ENCODE measurements at regions not wholly inside any gene's neighbourhood (a gene's known extent, or its start where the extent isn't known, plus 50 kb on each side); places are given as distances from the start of the nearest gene placed in this dataset.

GRCh38 chr12:43100231-43100630 lies 451.8 kb downstream of the ADAMTS20 start:
- H3K27ac Mint-ChIP-seq: no peak overlapping the region
- no peak overlapping the region for H3K4me3 Mint-ChIP-seq
- DNase-seq: no peak
- no peaks in the 10 kb centered on the region for H3K27me3 Mint-ChIP-seq (ENCODE audit: insufficient read depth)
- TF ChIP-seq CTCF (IDR thresholded peaks at IDR 0.05): no peak
- no peaks in the 10 kb centered on the region for H3K9me3 Mint-ChIP-seq
- H3K36me3 Mint-ChIP-seq (ENCODE audit: low read depth): no peaks in the 10 kb centered on the region
- peaks cover 16% of the 10 kb centered on the region for H3K4me1 Mint-ChIP-seq (ENCODE audit: low read depth)

- no peaks in the 10 kb centered on the region for H3K36me3 Mint-ChIP-seq (ENCODE audit: low read depth)
- H3K4me1 Mint-ChIP-seq (ENCODE audit: low read depth): peaks cover 16% of the 10 kb centered on the region
- TF ChIP-seq CTCF (IDR thresholded peaks at IDR 0.05): no peak
- no peak overlapping the region for H3K4me3 Mint-ChIP-seq
- H3K27me3 Mint-ChIP-seq (ENCODE audit: insufficient read depth): no peaks in the 10 kb centered on the region
- no peak overlapping the region for H3K27ac Mint-ChIP-seq
- no peak for DNase-seq
- no peaks in the 10 kb centered on the region for H3K9me3 Mint-ChIP-seq
Observed at GRCh38 chr12:43099691-43100163, 452.3 kb downstream of the ADAMTS20 start.

DNA sequence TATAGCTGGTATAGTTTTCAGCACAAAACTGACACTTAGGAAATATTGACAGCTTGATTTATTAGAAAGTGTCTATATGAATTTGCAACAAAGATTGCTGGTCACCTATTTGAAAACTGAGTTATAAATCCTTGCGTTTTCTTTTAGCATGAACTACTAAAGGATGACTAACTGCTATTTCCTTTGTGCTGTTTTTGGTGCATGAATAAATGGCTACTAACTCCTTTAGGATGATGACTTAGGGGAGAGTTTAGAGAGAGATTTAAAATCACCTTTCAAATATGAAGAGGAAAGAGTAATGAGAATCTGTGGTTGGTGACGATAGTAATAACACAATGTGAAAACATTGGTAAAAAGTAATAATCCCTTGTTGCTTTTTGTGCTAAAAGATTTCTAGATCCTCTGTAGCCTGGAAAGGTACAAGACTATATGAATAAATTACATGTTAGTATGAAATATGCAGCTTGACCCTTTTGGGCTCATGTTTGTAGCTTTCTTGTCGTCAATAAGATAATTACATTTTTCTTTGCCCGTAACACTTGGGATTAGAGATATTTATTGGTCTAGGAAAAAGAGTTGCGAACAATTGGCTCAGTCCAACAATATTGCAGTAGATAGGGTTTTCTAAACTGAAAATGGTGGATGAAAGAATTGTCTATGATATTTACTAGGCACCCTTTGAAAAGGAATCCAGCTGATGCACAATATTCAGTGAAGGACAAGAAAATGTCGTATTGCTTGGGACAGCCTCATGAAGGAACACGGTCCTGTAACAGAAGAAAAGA lies 453.0 kb downstream of the ADAMTS20 start:
- Mint-ChIP-seq H3K4me3 (0 out of 2 replicates have a peak overlapping the region, but pooled peaks have one; percentile 3), H3K4me1 (ENCODE audit: low read depth) (peaks cover 16% of the 10 kb centered on the region), H3K9me3 (no peaks in the 10 kb centered on the region), H3K27ac (no peak overlapping the region), H3K36me3 (ENCODE audit: low read depth) (no peaks in the 10 kb centered on the region), H3K27me3 (ENCODE audit: insufficient read depth) (no peaks in the 10 kb centered on the region)
- no peak for TF ChIP-seq CTCF (IDR thresholded peaks at IDR 0.05)
- DNase-seq: no peak

GRCh38 chr12:43098071-43098470 lies 453.9 kb downstream of the ADAMTS20 start:
- H3K27ac Mint-ChIP-seq: no peak overlapping the region
- no peak for DNase-seq
- no peaks in the 10 kb centered on the region for H3K27me3 Mint-ChIP-seq (ENCODE audit: insufficient read depth)
- H3K4me1 Mint-ChIP-seq (ENCODE audit: low read depth): peaks cover 16% of the 10 kb centered on the region
- H3K36me3 Mint-ChIP-seq (ENCODE audit: low read depth): no peaks in the 10 kb centered on the region
- no peak for TF ChIP-seq CTCF (IDR thresholded peaks at IDR 0.05)
- H3K9me3 Mint-ChIP-seq: peaks cover under 1% of the 10 kb centered on the region; the same call in 1 of the 2 replicates
- no peak overlapping the region for H3K4me3 Mint-ChIP-seq

DNA sequence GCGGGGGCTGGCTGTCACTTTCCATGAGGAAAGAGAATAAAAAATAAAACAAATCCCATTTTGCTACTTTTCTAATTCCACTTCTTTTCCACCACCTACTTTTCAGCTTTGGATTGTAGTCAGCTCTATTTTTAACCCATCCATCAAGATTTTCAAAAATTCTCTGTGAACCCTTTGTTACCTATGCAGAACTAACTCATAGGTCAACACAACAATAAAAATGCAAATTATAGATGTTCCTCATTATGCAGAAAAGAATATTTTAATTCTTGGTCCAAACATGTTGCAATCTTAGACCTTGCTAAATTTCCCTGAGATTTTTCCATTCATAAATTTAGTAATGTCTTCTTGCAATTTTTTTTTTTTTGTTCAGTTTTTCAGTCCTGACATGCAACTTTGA lies 454.5 kb downstream of the ADAMTS20 start:
- Mint-ChIP-seq H3K36me3 (ENCODE audit: low read depth) (no peaks in the 10 kb centered on the region), H3K4me3 (no peak overlapping the region), H3K4me1 (ENCODE audit: low read depth) (peaks cover 16% of the 10 kb centered on the region), H3K27ac (no peak overlapping the region), H3K27me3 (ENCODE audit: insufficient read depth) (no peaks in the 10 kb centered on the region), H3K9me3 (peaks cover 6% of the 10 kb centered on the region)
- TF ChIP-seq CTCF (IDR thresholded peaks at IDR 0.05): no peak
- no peak for DNase-seq
